HEK293 (cell line): ENCODE measurements at regions not wholly inside any gene's neighbourhood (a gene's known extent, or its start where the extent isn't known, plus 50 kb on each side); places are given as distances from the start of the nearest gene placed in this dataset.

Source experiments
- BCL11A ChIP-seq: fragments of 450-650 bp; formaldehyde crosslinking; IDR thresholded peaks from 2 replicates; pipeline ENCODE4 v1.5.1; 2016; ENCODE audit warnings: low read depth, missing biosample characterization, missing genetic modification characterization
- BCL11B ChIP-seq: fragments of 450-650 bp; formaldehyde crosslinking; IDR thresholded peaks from 2 replicates; pipeline ENCODE4 v1.5.1; 2016; ENCODE audit warnings: low read depth, missing biosample characterization, missing genetic modification characterization
- GFI1B ChIP-seq: fragments of 450-650 bp; formaldehyde crosslinking; IDR thresholded peaks from 2 replicates; pipeline ENCODE4 v1.5.1; 2016; ENCODE audit warnings: missing biosample characterization, missing genetic modification characterization
- ZBTB21 ChIP-seq: fragments of 450-650 bp; formaldehyde crosslinking; IDR thresholded peaks from 2 replicates; pipeline ENCODE4 v1.5.1; 2017; ENCODE audit warnings: missing biosample characterization, missing genetic modification characterization
- ZBTB49 ChIP-seq: fragments of 450-650 bp; formaldehyde crosslinking; IDR thresholded peaks from 2 replicates; pipeline ENCODE4 v1.5.1; 2016; ENCODE audit warnings: missing biosample characterization, missing genetic modification characterization, low read depth
- ZBTB7A ChIP-seq: fragments of 450-650 bp; formaldehyde crosslinking; IDR thresholded peaks from 2 replicates; pipeline ENCODE4 v1.5.1; 2016; ENCODE audit warnings: low read depth, missing biosample characterization, missing genetic modification characterization
- ZNF10 ChIP-seq: fragments of 450-650 bp; formaldehyde crosslinking; IDR thresholded peaks from 2 replicates; pipeline ENCODE4 v1.5.1; 2017; ENCODE audit warnings: missing biosample characterization, missing genetic modification characterization
- ZNF175 ChIP-seq: fragments of 450-650 bp; formaldehyde crosslinking; IDR thresholded peaks from 2 replicates; pipeline ENCODE4 v1.5.1; 2016; ENCODE audit warnings: missing biosample characterization, missing genetic modification characterization
- ZNF24 ChIP-seq: fragments of 450-650 bp; formaldehyde crosslinking; IDR thresholded peaks from 2 replicates; pipeline ENCODE4 v1.5.1; 2016; ENCODE audit warnings: missing biosample characterization, missing genetic modification characterization
- TF ChIP-seq, protein P1 (sequence below): fragments of 450-650 bp; formaldehyde crosslinking; IDR thresholded peaks from 2 replicates; pipeline ENCODE4 v1.5.1; 2016; ENCODE audit warnings: missing biosample characterization, missing genetic modification characterization
- TF ChIP-seq, protein P2 (sequence below): fragments of 450-650 bp; formaldehyde crosslinking; IDR thresholded peaks from 2 replicates; pipeline ENCODE4 v1.5.1; 2016; ENCODE audit warnings: missing biosample characterization, missing genetic modification characterization
- TF ChIP-seq, protein P3 (sequence below): fragments of 450-650 bp; formaldehyde crosslinking; IDR thresholded peaks from 2 replicates; pipeline ENCODE4 v1.5.1; 2016; ENCODE audit warnings: missing biosample characterization, missing genetic modification characterization, borderline replicate concordance

DNA sequence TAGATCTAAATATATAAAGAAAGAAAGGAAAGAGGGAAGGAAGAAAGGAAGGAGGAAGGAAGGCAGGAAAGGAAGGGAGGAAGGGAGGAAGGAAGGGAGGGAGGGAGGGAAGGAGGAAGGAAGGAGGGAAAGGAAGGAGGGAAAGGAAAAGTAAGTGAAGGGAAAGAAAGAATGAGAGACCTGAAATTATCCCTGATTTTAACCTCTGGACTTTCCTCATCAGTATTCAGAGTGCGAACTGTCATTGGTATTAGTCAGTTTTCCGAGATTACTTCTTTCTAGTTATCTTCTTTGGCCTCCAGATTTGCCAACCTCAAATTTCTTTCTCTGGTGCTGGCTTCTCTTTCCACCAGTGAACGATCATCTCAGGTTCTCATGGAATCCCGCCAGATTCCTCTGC is 215.5 kb upstream of the FN1 start:
- TF ChIP-seq ZBTB7A (tag by site-specific recombination) = no peak
- TF ChIP-seq, protein P1, sequence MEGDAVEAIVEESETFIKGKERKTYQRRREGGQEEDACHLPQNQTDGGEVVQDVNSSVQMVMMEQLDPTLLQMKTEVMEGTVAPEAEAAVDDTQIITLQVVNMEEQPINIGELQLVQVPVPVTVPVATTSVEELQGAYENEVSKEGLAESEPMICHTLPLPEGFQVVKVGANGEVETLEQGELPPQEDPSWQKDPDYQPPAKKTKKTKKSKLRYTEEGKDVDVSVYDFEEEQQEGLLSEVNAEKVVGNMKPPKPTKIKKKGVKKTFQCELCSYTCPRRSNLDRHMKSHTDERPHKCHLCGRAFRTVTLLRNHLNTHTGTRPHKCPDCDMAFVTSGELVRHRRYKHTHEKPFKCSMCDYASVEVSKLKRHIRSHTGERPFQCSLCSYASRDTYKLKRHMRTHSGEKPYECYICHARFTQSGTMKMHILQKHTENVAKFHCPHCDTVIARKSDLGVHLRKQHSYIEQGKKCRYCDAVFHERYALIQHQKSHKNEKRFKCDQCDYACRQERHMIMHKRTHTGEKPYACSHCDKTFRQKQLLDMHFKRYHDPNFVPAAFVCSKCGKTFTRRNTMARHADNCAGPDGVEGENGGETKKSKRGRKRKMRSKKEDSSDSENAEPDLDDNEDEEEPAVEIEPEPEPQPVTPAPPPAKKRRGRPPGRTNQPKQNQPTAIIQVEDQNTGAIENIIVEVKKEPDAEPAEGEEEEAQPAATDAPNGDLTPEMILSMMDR (tag by site-specific recombination) = no peak
- no peak for TF ChIP-seq ZNF10 (tag by site-specific recombination)
- no peak for TF ChIP-seq BCL11B (tag by site-specific recombination)
- TF ChIP-seq, protein P2, sequence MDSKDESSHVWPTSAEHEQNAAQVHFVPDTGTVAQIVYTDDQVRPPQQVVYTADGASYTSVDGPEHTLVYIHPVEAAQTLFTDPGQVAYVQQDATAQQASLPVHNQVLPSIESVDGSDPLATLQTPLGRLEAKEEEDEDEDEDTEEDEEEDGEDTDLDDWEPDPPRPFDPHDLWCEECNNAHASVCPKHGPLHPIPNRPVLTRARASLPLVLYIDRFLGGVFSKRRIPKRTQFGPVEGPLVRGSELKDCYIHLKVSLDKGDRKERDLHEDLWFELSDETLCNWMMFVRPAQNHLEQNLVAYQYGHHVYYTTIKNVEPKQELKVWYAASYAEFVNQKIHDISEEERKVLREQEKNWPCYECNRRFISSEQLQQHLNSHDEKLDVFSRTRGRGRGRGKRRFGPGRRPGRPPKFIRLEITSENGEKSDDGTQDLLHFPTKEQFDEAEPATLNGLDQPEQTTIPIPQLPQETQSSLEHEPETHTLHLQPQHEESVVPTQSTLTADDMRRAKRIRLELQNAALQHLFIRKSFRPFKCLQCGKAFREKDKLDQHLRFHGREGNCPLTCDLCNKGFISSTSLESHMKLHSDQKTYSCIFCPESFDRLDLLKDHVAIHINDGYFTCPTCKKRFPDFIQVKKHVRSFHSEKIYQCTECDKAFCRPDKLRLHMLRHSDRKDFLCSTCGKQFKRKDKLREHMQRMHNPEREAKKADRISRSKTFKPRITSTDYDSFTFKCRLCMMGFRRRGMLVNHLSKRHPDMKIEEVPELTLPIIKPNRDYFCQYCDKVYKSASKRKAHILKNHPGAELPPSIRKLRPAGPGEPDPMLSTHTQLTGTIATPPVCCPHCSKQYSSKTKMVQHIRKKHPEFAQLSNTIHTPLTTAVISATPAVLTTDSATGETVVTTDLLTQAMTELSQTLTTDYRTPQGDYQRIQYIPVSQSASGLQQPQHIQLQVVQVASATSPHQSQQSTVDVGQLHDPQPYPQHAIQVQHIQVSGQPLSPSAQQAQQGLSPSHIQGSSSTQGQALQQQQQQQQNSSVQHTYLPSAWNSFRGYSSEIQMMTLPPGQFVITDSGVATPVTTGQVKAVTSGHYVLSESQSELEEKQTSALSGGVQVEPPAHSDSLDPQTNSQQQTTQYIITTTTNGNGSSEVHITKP (tag by site-specific recombination) = no peak
- no peak for TF ChIP-seq ZNF175 (tag by site-specific recombination)
- TF ChIP-seq GFI1B (tag by site-specific recombination) = no peak
- no peak for TF ChIP-seq ZBTB49 (tag by site-specific recombination)
- TF ChIP-seq, protein P3, sequence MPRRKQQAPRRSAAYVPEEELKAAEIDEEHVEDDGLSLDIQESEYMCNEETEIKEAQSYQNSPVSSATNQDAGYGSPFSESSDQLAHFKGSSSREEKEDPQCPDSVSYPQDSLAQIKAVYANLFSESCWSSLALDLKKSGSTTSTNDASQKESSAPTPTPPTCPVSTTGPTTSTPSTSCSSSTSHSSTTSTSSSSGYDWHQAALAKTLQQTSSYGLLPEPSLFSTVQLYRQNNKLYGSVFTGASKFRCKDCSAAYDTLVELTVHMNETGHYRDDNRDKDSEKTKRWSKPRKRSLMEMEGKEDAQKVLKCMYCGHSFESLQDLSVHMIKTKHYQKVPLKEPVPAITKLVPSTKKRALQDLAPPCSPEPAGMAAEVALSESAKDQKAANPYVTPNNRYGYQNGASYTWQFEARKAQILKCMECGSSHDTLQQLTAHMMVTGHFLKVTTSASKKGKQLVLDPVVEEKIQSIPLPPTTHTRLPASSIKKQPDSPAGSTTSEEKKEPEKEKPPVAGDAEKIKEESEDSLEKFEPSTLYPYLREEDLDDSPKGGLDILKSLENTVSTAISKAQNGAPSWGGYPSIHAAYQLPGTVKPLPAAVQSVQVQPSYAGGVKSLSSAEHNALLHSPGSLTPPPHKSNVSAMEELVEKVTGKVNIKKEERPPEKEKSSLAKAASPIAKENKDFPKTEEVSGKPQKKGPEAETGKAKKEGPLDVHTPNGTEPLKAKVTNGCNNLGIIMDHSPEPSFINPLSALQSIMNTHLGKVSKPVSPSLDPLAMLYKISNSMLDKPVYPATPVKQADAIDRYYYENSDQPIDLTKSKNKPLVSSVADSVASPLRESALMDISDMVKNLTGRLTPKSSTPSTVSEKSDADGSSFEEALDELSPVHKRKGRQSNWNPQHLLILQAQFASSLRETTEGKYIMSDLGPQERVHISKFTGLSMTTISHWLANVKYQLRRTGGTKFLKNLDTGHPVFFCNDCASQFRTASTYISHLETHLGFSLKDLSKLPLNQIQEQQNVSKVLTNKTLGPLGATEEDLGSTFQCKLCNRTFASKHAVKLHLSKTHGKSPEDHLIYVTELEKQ (tag by site-specific recombination) = no peak
- TF ChIP-seq BCL11A (tag by site-specific recombination) = no peak
- TF ChIP-seq ZBTB21 (tag by site-specific recombination) = no peak
- no peak for TF ChIP-seq ZNF24
